Chondrocyte (in vitro differentiated cells): ENCODE measurements at regions not wholly inside any gene's neighbourhood (a gene's known extent, or its start where the extent isn't known, plus 50 kb on each side); places are given as distances from the start of the nearest gene placed in this dataset.

Experiments
- DNase-seq: peaks from one replicate; pipeline ENCODE4 v3.0.0; 2021; ENCODE audit warnings: mixed read lengths, low spot score
- H3K27ac Mint-ChIP-seq: one replicate; pipeline ENCODE4 v1.8.0; 2021; ENCODE audit warnings: mild to moderate bottlenecking, moderate library complexity, mixed read lengths; ENCODE audit not compliant: unreplicated experiment
- H3K27me3 Mint-ChIP-seq: 2 replicates; pipeline ENCODE4 v1.8.0; 2021; ENCODE audit warnings: low read depth, mixed read lengths
- H3K36me3 Mint-ChIP-seq: 2 replicates; pipeline ENCODE4 v1.8.0; 2021; ENCODE audit warnings: low read depth, mixed read lengths
- H3K4me1 Mint-ChIP-seq: 2 replicates; pipeline ENCODE4 v1.8.0; 2021; ENCODE audit warnings: low read depth, mild to moderate bottlenecking, mixed read lengths
- H3K4me3 Mint-ChIP-seq: one replicate; pipeline ENCODE4 v1.8.0; 2021; ENCODE audit warnings: mild to moderate bottlenecking, moderate library complexity, mixed read lengths; ENCODE audit not compliant: unreplicated experiment
- H3K9me3 Mint-ChIP-seq: 2 replicates; pipeline ENCODE4 v1.8.0; 2021; ENCODE audit warnings: low read depth, mixed read lengths
- CTCF ChIP-seq: fragments of 200-600 bp; sonication (generic); IDR thresholded peaks from 2 replicates; pipeline ENCODE4 v1.5.0; 2021; ENCODE audit warnings: antibody characterized with exemption, mild to moderate bottlenecking, moderate library complexity

GRCh38 chr22:47996446-47996857 is 1234.0 kb downstream of the TBC1D22A start:
- no peak overlapping the region for H3K4me3 Mint-ChIP-seq
- H3K27ac Mint-ChIP-seq = no peak overlapping the region
- H3K36me3 Mint-ChIP-seq = no peaks in the 10 kb centered on the region
- peaks cover 8% of the 10 kb centered on the region for H3K9me3 Mint-ChIP-seq
- no peak for DNase-seq
- no peaks in the 10 kb centered on the region for H3K4me1 Mint-ChIP-seq
- H3K27me3 Mint-ChIP-seq = peaks cover 6% of the 10 kb centered on the region
- no peak for TF ChIP-seq CTCF

DNA sequence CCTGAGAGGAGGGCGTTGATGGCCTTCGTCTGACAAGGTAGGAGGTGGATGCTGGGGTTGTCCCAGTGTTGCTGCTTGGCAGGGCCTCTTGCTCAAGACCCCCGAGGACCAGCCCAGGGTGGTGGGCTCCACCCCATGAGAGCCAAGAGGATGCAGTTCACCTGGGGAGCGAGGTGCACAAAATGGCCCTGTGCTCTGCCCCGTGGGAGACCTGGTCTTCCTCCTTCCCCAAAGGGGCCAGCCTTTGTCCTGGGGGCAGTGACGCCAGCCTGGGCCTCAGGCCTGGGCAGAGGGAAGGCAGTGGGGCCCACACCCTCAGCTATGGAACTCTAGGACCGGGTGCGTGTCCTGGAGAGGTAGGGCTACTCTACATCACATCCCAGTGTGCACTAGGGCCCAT is 1233.3 kb downstream of the TBC1D22A start:
- Mint-ChIP-seq H3K36me3 (no peaks in the 10 kb centered on the region), H3K9me3 (peaks cover 6% of the 10 kb centered on the region), H3K27me3 (peaks cover 6% of the 10 kb centered on the region)

DNA sequence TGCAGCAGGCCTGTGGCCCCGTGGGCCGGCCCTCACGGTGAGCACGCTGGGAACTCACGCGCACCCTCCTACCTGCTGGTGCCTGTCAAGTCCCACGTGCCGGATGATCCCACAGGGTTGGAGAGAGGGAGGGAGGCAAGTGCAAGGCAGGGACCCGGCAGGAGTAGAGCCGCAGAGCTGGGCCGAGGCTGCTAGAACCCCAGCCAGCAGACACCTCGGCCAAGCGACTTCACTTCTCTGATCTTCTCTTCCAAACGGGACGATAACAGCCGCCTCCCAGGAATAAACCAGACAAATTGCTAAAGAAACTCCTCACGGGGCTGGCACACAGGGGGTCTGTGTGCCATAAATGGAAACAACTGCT is 1232.8 kb downstream of the TBC1D22A start:
- Mint-ChIP-seq H3K4me3 (no peak overlapping the region), H3K36me3 (no peaks in the 10 kb centered on the region), H3K27ac (no peak overlapping the region), H3K9me3 (peaks cover 3% of the 10 kb centered on the region), H3K4me1 (no peaks in the 10 kb centered on the region), H3K27me3 (peaks cover 6% of the 10 kb centered on the region)
- no peak for TF ChIP-seq CTCF
- no peak for DNase-seq

More for the DNA sequence above, 1233.3 kb downstream of the TBC1D22A start:
- TF ChIP-seq CTCF = no peak
- Mint-ChIP-seq H3K27ac (no peak overlapping the region), H3K4me1 (no peaks in the 10 kb centered on the region), H3K4me3 (no peak overlapping the region)
- no peak for DNase-seq

DNA sequence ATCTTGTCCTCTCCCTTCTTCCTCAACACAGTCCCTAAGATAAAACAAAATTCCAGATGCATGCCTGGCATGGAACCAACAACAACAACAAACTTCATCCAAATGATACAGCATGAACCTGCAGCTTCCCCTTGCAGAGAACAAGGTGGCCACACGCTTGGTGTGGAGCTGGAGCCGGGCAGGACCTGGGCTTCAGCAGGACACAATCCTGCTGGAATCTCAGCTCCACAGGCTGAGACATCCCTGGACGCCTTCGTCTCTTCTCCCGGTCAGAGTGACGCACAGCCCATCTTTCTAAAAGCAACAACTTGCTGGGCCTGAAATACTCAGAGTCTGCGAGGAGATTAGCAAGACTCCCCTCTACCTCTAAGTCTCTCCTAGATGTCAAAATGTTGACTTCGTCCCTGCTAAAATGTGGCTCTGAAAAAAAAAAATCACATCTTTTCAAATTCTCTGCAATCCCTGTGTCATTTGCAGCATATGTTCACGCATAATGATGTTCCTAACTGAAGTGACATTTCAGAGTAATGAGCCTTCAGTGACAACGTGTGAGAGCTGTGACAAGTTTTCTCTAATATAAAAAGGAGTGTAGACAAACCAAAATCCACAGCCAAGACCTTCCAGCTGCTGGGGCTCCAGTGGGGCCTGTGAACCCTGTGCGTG is 1232.3 kb downstream of the TBC1D22A start:
- Mint-ChIP-seq H3K27ac (no peak overlapping the region), H3K36me3 (no peaks in the 10 kb centered on the region), H3K4me3 (no peak overlapping the region), H3K4me1 (no peaks in the 10 kb centered on the region), H3K27me3 (peaks cover 6% of the 10 kb centered on the region), H3K9me3 (peaks cover 3% of the 10 kb centered on the region)
- TF ChIP-seq CTCF = no peak
- no peak for DNase-seq

DNA sequence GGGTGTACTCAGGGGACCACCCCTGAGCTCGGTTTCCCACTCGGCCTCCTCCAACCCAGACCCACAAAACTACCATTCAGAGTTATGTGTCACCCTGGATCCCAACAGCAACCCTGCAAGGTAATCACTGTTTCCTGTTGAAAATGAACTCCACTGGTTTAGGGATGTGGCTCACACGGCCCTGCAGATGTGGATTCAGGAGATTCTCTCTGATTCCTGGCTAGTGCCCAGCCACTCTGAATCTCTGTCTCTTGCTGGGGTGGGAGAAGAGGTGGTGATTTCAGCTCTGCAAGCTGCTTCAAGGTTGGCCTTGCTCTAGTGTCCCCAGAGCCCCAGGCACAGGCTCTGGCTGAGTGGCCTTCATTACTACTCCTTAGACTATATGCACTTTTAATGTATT is 1231.6 kb downstream of the TBC1D22A start:
- no peak overlapping the region for H3K4me3 Mint-ChIP-seq
- no peak for DNase-seq
- peaks cover 9% of the 10 kb centered on the region for H3K27me3 Mint-ChIP-seq
- peaks cover 8% of the 10 kb centered on the region for H3K9me3 Mint-ChIP-seq
- H3K27ac Mint-ChIP-seq = no peak overlapping the region
- H3K4me1 Mint-ChIP-seq = no peaks in the 10 kb centered on the region
- TF ChIP-seq CTCF = no peak
- no peaks in the 10 kb centered on the region for H3K36me3 Mint-ChIP-seq
